ENCODE measurements at regions not wholly inside any gene's neighbourhood (a gene's known extent, or its start where the extent isn't known, plus 50 kb on each side); places are given as distances from the start of the nearest gene placed in this dataset.

DNA sequence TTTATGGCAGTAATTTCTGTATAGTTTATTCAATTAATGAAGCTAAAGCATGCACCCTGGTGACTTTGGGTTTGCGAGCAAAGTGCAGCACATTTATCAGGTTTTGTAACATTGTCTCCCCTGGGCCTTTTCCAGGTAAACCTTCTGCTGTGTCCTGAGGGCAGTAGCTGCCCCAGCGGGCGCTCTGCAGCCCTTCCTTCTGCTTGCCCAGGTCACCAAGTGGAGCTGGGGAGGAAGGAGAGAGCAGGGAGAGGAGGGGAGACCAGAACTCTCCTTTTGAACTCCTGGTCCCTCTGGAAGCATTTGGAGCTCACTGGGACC lies 145.6 kb downstream of the DLL1 start (continued):
- TF ChIP-seq ZNF219 (CRISPR knock-in tag; IDR thresholded peaks at IDR 0.05; ENCODE audit: borderline replicate concordance): no peak
- TF ChIP-seq, protein P1, sequence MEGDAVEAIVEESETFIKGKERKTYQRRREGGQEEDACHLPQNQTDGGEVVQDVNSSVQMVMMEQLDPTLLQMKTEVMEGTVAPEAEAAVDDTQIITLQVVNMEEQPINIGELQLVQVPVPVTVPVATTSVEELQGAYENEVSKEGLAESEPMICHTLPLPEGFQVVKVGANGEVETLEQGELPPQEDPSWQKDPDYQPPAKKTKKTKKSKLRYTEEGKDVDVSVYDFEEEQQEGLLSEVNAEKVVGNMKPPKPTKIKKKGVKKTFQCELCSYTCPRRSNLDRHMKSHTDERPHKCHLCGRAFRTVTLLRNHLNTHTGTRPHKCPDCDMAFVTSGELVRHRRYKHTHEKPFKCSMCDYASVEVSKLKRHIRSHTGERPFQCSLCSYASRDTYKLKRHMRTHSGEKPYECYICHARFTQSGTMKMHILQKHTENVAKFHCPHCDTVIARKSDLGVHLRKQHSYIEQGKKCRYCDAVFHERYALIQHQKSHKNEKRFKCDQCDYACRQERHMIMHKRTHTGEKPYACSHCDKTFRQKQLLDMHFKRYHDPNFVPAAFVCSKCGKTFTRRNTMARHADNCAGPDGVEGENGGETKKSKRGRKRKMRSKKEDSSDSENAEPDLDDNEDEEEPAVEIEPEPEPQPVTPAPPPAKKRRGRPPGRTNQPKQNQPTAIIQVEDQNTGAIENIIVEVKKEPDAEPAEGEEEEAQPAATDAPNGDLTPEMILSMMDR (IDR thresholded peaks at IDR 0.05): no peak

DNA sequence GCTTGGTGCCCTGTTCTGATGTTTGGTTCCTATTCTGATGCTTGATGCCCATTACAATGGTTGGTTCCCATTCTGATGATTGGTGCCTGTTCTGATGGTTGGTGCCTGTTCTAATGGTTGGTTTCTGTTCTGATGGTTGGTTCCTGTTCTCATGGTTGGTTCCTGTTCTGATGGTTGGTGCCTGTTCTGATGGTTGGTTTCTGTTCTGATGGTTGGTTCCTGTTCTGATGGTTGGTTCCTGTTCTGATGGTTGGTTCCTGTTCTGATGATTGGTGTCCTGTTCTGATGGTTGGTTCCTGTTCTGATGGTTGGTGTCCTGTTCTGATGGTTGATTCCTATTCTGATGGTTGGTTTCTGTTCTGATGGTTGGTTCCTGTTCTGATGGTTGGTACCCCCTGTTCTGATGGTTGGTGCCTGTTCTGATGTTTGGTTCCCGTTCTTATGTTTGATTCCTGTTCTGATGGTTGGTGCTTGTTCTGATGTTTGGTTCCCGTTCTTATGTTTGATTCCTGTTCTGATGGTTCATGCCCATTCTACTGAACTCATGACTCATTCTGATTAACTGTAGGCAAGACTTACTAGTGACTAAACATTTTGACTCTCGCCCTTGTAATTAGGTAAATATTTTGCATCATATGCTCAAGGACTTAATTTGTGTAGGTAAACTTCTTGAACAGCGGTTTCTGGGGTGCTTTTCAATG lies 146.2 kb downstream of the DLL1 start:
- DNase-seq (ENCODE audit: low spot score): no peak
- peaks cover 2% of the 10 kb centered on the region; the same call in 1 of the 2 replicates for H3K27me3 Mint-ChIP-seq (ENCODE audit: low read depth)
- no peak overlapping the region for H3K4me3 Mint-ChIP-seq
- no peak for ATAC-seq
- H3K36me3 Mint-ChIP-seq: peaks cover 12% of the 10 kb centered on the region
- CTCF ChIA-PET: no interaction called here
- H3K27ac Mint-ChIP-seq: no peak overlapping the region
- POLR2A ChIA-PET: no interaction called here
- peaks cover 13% of the 10 kb centered on the region for H3K4me1 Mint-ChIP-seq
- TF ChIP-seq HMGA2 (CRISPR knock-in tag; IDR thresholded peaks at IDR 0.05): no peak
- TF ChIP-seq, protein P2, sequence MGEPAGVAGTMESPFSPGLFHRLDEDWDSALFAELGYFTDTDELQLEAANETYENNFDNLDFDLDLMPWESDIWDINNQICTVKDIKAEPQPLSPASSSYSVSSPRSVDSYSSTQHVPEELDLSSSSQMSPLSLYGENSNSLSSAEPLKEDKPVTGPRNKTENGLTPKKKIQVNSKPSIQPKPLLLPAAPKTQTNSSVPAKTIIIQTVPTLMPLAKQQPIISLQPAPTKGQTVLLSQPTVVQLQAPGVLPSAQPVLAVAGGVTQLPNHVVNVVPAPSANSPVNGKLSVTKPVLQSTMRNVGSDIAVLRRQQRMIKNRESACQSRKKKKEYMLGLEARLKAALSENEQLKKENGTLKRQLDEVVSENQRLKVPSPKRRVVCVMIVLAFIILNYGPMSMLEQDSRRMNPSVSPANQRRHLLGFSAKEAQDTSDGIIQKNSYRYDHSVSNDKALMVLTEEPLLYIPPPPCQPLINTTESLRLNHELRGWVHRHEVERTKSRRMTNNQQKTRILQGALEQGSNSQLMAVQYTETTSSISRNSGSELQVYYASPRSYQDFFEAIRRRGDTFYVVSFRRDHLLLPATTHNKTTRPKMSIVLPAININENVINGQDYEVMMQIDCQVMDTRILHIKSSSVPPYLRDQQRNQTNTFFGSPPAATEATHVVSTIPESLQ (CRISPR knock-in tag; IDR thresholded peaks at IDR 0.05): no peak
- no peak for TF ChIP-seq ZNF232 (CRISPR knock-in tag; IDR thresholded peaks at IDR 0.05)
- no peak for TF ChIP-seq SMAD3 (CRISPR knock-in tag; IDR thresholded peaks at IDR 0.05; ENCODE audit: borderline replicate concordance)
- no peak for TF ChIP-seq NFATC4 (CRISPR knock-in tag; IDR thresholded peaks at IDR 0.05)
- no peak for TF ChIP-seq OVOL2 (CRISPR knock-in tag; IDR thresholded peaks at IDR 0.05; ENCODE audit: borderline replicate concordance)
- TF ChIP-seq SOX15 (CRISPR knock-in tag; IDR thresholded peaks at IDR 0.05): no peak
- TF ChIP-seq, protein P3, sequence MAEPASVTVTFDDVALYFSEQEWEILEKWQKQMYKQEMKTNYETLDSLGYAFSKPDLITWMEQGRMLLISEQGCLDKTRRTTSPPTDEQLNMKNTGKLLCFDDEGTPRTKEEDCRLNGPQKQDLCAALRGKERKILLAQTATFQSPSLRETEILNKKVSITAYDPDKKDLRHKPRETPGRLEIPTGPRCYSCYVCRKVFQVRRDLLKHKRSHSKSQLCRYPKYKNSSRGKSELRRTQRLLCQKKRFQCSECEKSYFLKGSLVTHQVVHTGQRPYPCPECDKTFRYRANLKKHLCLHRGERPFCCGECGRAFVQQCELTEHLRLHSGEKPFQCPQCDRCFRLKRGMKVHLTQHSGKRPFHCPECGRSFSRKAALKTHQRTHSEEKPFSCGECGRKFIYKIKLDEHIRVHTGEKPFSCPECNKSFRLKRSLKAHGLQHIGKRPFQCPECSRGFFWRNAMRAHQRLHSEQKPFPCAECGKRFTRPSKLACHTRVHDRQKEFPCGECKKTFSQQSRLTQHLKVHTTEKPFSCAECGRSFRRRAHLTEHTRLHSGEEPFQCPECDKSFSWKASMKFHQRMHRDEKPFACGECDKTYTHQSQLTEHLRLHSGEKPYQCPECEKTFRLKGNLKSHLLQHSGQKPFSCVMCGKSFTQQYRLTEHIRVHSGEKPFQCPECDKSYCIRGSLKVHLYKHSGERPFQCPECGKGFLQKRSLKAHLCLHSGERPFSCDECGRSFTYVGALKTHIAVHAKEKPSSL (CRISPR knock-in tag; conservative IDR thresholded peaks at IDR 0.05): no peak
- TF ChIP-seq GABPB1 (CRISPR knock-in tag; IDR thresholded peaks at IDR 0.05): no peak
- TF ChIP-seq, protein P4, sequence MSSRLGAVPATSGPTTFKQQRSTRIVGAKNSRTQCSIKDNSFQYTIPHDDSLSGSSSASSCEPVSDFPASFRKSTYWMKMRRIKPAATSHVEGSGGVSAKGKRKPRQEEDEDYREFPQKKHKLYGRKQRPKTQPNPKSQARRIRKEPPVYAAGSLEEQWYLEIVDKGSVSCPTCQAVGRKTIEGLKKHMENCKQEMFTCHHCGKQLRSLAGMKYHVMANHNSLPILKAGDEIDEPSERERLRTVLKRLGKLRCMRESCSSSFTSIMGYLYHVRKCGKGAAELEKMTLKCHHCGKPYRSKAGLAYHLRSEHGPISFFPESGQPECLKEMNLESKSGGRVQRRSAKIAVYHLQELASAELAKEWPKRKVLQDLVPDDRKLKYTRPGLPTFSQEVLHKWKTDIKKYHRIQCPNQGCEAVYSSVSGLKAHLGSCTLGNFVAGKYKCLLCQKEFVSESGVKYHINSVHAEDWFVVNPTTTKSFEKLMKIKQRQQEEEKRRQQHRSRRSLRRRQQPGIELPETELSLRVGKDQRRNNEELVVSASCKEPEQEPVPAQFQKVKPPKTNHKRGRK (CRISPR knock-in tag; IDR thresholded peaks at IDR 0.05; ENCODE audit: borderline replicate concordance): no peak
- TF ChIP-seq, protein P5, sequence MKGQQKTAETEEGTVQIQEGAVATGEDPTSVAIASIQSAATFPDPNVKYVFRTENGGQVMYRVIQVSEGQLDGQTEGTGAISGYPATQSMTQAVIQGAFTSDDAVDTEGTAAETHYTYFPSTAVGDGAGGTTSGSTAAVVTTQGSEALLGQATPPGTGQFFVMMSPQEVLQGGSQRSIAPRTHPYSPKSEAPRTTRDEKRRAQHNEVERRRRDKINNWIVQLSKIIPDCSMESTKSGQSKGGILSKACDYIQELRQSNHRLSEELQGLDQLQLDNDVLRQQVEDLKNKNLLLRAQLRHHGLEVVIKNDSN (CRISPR knock-in tag; IDR thresholded peaks at IDR 0.05): no peak
- no peak for TF ChIP-seq MYBL2 (CRISPR knock-in tag; IDR thresholded peaks at IDR 0.05)
- TF ChIP-seq, protein P6, sequence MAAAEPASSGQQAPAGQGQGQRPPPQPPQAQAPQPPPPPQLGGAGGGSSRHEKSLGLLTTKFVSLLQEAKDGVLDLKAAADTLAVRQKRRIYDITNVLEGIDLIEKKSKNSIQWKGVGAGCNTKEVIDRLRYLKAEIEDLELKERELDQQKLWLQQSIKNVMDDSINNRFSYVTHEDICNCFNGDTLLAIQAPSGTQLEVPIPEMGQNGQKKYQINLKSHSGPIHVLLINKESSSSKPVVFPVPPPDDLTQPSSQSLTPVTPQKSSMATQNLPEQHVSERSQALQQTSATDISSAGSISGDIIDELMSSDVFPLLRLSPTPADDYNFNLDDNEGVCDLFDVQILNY (CRISPR knock-in tag; IDR thresholded peaks at IDR 0.05): no peak
- no peak for TF ChIP-seq ELF4 (CRISPR knock-in tag; IDR thresholded peaks at IDR 0.05; ENCODE audit: low read depth)
- TF ChIP-seq TCF7 (CRISPR knock-in tag; IDR thresholded peaks at IDR 0.05; ENCODE audit: low read depth): no peak
- H3K9me3 Mint-ChIP-seq: peaks cover 20% of the 10 kb centered on the region

Measured in WTC11 (cell line).